DMS 273 treated with DMSO at 0.1 percent for 48 hours (cell line): ENCODE measurements at regions not wholly inside any gene's neighbourhood (a gene's known extent, or its start where the extent isn't known, plus 50 kb on each side); places are given as distances from the start of the nearest gene placed in this dataset.
"Not testable (repeated sequence)": the region's sequence is repeated elsewhere in the genome, so short reads cannot be mapped to it uniquely, and the experiment has no call there.

Experiments used
- DNase-seq: peaks from one replicate; lab custom pipeline; 2025; lab: John Stamatoyannopoulos, UW

- no peak for DNase-seq
Observed at GRCh38 chr2:153532140-153532539, 53.6 kb upstream of the RPRM start.

GRCh38 chr2:153533803-153534202 is 55.2 kb upstream of the RPRM start:
- not testable (repeated sequence) for DNase-seq

DNA sequence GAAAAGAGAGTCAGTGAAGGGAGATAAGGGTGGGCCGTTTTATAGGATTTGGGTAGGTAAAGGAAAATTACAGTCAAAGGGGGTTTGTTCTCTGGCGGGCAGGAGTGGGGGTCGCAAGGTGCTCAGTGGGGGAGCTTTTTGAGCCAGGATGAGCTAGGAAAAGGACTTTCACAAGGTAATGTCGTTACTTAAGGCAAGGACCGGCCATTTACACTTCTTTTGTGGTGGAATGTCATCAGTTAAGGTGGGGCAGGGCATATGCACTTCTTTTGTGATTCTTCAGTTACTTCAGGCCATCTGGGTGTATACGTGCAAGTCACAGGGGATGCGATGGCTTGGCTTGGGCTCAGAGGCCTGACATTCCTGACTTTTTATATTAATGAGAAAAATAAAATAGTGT is 56.0 kb upstream of the RPRM start:
- DNase-seq = not testable (repeated sequence)

DNA sequence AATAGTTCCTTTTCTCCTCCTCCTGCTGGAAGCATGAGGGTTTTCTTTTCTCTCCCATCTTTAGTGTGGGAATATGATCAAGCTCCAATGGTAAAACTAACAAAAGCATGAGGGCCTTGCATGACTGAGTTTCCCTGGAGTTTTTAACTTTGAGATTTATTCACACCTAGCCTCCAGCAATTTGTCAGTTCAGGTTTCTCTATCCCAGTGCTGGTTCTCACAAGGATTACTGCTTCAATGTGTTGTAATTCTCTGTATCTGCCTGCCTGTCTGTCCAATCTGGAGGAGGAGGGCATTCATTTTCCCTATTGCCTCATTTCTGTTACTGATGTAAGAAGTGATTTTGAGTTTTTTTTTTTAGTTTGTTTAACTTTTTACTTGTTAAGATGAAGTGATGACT is 57.6 kb upstream of the RPRM start:
- DNase-seq = no peak

DNA sequence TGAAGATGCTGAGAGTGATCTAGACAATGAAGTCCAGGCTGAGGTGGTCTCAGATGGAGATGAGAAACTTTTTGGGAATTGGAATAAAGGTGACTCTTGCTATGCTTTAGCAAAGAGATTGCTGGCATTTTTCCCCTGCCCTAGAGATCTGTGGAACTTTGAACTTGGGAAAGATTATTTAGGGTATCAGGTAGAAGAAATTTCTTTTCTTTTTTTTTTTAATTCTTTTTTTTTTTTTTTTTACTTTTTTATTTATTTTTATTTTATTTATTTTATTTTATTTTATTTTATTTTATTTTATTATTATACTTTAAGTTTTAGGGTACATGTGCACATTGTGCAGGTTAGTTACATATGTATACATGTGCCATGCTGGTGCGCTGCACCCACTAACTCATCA is 59.5 kb upstream of the RPRM start:
- not testable (repeated sequence) for DNase-seq

GRCh38 chr2:153543635-153544071 is 65.1 kb upstream of the RPRM start:
- DNase-seq = no peak

DNA sequence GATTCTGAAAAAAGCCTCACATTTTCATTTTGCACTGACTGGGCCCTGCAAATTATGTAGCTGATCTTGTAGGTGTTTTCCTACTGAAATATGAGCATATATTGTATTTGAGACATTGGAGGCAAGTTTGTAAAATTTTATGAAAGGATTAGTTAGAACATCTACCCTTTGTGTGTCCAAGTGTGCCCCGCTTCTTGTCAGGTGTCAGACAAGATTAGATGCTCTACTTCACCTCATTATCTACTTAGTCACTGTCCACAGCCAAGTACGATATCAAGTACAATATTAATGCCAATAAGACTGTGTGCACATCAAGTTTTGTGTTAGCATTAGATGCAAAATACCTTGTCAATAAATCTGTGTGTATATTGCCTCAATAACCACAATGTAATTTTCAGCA is 67.8 kb upstream of the RPRM start:
- no peak for DNase-seq

DNA sequence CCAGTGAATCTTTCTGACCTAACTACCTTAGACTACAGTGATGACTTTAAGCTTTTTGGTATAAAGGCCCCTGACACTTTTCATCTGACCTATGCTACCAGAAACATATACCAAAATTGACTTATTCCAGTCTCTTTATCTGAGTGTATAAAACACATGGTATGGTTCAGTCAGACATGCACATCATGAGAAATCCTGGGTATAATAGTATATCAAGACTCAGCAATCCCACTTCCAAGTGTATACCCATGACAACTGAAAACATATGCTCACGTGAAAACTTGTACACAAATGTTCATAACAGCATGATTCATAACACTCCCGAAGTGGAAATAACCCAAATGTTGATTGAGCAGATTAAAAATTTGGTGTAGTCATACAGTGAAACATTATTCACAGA is 70.0 kb upstream of the RPRM start:
- DNase-seq = no peak

- no peak for DNase-seq
Observed at GRCh38 chr2:153551698-153552097, 73.1 kb upstream of the RPRM start.

DNA sequence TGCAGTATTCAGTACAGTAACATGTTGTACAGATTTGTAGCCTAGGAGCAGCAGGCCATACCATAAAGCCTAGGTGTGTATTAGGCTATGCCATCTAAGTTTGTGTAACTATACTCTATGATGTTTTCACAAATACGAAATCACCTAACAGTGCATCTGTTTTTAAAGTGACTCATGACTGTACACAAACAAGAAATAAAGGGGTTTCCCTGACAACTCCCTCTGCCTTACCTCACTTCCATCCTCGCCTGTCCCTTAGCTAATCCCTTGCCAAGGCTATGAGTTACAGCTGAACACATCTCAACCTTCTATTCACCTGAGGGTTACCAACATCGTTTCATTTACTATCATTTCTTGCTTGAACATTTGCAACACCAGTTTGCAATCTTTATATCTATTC is 78.6 kb upstream of the RPRM start:
- no peak for DNase-seq

GRCh38 chr2:153557714-153558113 is 79.2 kb upstream of the RPRM start:
- no peak for DNase-seq

DNA sequence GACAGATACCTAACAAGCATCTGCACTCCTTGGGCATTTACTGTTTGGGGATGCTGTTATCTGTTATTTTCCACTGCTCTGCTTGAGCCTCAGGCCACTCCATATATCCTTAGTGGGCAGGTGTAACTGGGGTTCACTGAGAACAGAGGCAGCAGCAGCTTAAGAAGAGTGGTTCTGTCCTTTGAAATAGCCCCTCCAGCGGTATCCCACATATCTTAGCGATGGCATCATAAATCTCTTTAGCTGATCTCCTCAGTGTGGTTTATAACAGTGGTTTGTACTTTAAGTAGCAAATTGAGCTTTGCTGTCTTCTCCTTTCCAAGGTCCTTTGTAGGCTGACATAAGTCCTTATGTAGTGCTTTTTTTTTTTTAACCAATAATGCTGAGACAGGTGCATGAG is 79.7 kb upstream of the RPRM start:
- no peak for DNase-seq

- no peak for DNase-seq
Observed at GRCh38 chr2:153567367-153567766, 88.8 kb upstream of the RPRM start.

- no peak for DNase-seq
Observed at GRCh38 chr2:153568105-153568504, 89.5 kb upstream of the RPRM start.

- DNase-seq = no peak
Observed at GRCh38 chr2:153575171-153575853, 96.8 kb upstream of the RPRM start.

DNA sequence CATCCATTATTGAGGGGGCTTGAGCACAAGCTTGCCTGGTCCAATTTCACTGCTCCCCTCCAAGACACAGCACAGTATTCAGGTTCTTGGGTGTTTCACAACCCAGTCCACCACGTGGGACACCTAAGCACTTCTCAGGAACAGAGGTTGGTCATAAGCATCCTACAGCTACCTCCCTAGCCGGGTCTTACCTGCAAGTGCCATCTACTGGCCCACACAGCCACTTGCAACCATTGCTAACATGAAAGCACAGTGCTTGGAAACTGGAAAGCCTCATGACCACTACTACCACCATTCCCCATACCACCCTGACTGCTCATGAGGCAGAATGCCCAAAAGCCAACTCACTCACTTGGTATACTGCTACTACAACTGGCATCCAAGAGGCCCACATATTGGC is 105.7 kb upstream of the RPRM start:
- no peak for DNase-seq

- DNase-seq = no peak
Observed at GRCh38 chr2:153588408-153588807, 109.8 kb upstream of the RPRM start.

DNA sequence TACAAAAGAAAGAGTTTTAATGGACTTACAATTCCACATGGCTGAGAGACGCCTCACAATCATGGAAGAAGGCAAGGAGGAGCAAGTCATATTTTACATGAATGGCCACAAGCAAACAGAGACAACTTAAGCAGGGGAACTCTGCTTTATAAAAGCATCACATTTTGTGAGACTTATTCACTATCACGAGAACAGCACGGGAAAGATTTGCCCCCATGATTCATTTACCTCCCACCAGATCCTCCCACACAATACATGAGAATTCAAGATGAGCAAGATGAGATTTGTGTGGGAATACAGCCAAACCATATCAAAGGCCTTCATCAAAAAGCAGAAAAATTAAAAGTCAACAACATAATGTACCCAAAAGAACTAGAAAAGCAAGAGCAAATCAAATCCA is 111.0 kb upstream of the RPRM start:
- DNase-seq = no peak

GRCh38 chr2:153593086-153593485 is 114.5 kb upstream of the RPRM start:
- not testable (repeated sequence) for DNase-seq

DNA sequence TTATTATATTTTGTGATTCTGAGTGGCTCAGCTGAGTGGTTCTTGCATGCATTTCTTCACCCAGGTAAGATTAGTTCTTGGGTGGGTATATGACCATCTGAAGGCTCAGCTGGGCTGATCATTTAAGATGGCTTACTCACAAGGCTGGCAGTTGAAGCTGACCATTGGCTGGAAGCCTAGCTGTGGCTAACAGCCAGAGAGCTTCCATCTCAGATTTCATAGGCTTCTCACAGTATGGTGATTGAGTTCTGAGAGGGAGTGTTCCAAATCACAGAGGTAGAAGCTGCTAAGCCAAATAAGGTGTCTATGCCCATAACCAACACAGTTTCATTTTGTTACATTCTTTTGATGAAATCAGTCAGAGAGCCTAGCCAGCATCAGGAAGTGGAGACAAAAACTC is 117.4 kb upstream of the RPRM start:
- DNase-seq = peak; percentile 58

DNA sequence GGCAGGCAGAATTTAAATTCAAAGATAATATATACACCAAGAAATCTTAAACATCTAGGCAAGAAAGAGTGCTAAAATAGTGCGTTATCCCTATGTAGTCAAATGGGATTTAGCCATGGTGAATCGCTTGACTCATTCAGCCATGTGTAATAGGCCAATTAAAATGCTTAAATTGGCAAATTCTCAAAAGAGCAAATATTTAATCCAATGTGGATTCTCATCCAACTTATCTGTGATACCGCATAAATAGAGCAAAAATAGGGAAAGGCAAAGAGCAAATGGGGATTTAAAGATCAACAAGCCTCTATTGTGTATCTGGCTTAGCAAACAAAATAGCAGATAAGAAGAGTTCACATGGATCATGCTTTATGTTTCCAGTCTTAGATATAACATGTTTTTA is 123.2 kb upstream of the RPRM start:
- no peak for DNase-seq

DNA sequence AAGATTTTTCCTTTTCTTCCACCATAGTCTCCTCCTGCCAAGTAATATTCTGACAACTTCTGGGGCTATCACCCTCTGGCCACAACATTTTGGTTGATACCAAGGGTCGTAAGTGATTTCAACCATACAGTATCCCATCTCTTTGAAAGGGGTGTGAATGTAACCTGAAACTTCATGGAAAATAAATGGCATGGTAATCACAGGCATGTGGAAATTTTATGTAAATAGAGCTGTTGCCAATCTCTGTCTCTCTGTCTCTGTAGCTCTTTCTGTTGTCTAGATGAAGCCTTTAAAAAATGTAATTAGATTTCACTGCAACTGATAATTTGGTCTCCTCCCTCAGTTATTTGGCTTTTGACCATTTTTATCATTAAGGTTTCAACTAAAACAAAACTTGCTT is 125.6 kb upstream of the RPRM start:
- no peak for DNase-seq

DNA sequence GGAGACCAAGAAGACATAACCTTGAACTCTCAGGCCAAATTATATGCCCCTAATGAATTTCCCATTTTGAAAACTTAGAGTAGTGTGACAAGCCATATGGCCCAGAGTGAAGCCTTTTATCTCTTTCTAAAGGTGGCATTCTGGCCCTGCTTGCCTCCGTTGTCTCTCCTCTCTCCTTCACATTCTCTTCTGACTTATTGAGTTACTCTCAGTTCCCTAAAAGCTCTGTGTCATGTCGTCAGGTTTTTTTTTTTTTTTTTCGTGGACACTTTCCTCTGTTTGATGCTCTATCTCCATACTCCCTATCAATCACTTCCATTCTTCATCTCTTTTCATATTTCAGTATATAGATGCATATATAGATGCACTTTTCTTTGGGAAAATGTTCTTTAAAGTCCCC is 128.1 kb upstream of the RPRM start:
- no peak for DNase-seq

- DNase-seq = no peak
Observed at GRCh38 chr2:153622285-153622684, 143.7 kb upstream of the RPRM start.

GRCh38 chr2:153623020-153623419 is 144.5 kb upstream of the RPRM start:
- no peak for DNase-seq
